ENCODE measurements at regions not wholly inside any gene's neighbourhood (a gene's known extent, or its start where the extent isn't known, plus 50 kb on each side); places are given as distances from the start of the nearest gene placed in this dataset.
"Not testable (repeated sequence)": the region's sequence is repeated elsewhere in the genome, so short reads cannot be mapped to it uniquely, and the experiment has no call there.

- no peak for DNase-seq
These were observed 239.6 kb upstream of the SHH start for GRCh38 chr7:156051884-156052283.

- no peak for DNase-seq
These were observed 238.6 kb upstream of the SHH start for GRCh38 chr7:156050636-156051569.

GRCh38 chr7:156049366-156049765 is 237.1 kb upstream of the SHH start:
- no peak for DNase-seq

GRCh38 chr7:156046031-156046560 is 233.8 kb upstream of the SHH start:
- DNase-seq: no peak

DNA sequence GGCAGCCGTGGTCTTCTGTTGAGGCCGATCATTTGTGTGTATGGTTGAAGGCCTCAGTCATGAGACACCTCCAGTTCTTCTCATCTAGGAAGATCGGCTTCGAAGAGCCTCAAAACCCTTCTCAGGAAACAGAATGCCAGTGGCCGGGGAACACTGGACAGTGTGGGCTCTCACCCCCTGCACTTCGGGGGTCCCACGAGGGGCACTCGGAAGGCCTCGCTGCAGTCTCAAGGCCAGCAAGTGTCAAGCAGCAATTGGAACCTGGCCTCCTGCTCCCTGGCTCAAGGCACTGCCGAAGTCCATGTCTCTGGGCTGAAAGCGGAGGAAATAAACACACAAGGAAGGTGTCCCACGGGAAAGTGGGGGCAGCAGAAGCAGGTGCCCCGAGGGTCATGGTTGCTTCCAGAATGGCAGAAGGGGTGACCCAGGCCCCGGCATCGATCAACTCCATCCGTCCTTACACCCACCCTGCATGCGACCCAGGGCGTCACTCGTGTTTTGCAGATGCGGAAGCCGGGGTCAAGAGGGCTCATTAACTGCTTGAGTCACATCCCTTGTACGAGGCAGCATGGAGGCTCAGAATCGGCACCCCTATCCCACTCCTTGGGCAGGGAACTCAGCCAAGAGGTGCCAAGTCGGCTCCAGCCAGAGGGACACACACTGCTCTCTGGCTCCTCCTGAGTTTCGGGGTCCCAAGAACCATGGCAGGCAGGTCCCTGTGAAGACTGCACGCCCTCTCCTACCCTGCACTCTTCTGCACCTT is 231.3 kb upstream of the SHH start:
- DNase-seq: no peak

DNA sequence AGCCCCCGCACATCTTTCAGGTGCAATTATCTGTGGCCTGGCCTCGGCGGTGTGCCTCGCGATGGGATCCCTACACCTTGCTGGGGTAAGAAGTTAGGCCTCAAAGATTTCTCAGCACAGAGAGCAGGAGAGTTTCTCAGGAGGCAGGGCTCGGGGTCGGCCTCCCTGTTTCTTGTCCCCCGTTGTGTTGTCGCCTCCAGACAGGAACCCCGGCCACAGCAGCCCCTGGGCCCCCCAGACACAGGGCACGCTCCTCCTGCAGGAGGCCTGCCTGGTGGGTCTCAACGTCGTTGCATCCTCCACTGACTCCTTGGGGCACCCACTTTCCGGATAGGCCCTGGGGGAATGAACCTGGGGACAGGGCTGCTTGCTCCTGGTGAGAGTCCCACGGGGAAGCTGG is 229.1 kb upstream of the SHH start:
- DNase-seq: no peak

GRCh38 chr7:156039971-156040677 is 227.9 kb upstream of the SHH start:
- DNase-seq: peak in 1 of 2 experiments; percentile 18

DNA sequence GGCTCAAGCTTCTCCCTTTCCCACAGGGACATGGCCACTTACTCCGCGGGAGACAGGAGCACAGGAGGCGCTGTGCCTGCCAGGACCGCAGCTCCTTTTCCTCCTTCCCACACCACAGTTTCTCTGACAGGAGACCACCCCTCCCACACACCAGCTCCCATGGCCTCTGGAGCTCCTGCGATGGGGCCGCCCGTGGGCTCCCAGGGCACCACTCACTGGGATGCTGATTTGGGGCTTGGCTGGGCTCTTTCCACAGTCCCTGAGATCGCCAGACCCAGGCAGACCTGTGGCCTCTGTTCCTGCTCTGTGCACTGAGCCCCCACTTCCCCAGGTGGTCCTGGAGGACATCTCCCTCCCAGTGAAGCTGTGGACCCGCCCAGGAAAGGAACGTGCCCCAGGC is 226.9 kb upstream of the SHH start:
- DNase-seq: no peak

DNA sequence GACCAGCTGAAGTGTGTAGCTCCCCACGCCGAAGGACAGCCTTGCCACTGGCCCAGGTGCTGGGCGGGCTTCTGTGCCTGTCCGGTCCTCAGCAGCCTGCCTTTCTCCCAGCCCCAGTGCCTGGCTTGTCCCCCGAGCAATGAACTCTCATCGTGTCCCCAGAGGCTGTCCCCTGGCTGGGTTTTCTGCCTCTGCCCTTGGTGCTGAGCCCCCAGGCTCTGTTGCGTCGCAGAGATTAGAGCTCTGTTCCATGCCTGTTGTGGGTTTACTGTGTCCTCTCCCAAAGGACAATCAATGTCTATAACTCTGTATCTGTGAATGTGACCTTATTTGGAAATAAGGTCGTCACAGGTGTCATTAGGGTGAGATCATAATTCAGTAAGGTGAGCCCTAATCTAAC is 226.1 kb upstream of the SHH start:
- DNase-seq: no peak

GRCh38 chr7:156036153-156036552 is 223.9 kb upstream of the SHH start:
- no peak for DNase-seq

DNA sequence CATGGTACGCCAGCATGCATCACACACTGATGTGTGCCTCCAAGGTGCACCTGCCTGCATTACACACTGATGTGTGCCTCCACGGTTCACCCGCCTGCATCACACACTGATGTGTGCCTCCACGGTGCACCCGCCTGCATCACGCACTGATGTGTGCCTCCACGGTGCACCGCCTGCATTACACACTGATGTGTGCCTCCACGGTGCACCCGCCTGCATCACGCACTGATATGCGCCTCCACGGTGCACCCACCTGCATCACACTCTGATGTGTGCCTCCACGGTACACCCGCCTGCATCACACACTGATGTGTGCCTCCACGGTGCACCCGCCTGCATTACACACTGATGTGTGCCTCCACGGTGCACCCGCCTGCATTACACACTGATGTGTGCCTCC is 223.1 kb upstream of the SHH start:
- not testable (repeated sequence) for DNase-seq

- no peak for DNase-seq
These were observed 222.1 kb upstream of the SHH start for GRCh38 chr7:156034397-156034796.

DNA sequence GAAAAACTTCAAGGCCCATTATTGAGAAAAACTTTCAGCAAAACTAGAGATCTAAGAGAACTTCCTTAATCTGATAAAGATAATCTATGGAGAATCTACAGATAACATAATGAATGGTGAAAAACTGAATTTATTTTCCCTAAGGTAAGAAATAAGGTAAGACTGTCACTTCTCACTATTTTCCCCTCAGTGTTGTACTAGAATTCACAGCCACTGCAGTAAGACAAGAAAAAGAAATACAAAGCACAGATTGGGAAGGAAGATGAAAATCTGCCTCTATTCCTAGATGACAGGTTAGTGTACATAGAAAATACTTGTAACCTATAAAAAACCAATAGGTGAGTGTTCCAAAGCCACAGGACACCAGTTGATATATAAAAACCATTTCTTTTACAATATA is 220.7 kb upstream of the SHH start:
- DNase-seq: no peak

DNA sequence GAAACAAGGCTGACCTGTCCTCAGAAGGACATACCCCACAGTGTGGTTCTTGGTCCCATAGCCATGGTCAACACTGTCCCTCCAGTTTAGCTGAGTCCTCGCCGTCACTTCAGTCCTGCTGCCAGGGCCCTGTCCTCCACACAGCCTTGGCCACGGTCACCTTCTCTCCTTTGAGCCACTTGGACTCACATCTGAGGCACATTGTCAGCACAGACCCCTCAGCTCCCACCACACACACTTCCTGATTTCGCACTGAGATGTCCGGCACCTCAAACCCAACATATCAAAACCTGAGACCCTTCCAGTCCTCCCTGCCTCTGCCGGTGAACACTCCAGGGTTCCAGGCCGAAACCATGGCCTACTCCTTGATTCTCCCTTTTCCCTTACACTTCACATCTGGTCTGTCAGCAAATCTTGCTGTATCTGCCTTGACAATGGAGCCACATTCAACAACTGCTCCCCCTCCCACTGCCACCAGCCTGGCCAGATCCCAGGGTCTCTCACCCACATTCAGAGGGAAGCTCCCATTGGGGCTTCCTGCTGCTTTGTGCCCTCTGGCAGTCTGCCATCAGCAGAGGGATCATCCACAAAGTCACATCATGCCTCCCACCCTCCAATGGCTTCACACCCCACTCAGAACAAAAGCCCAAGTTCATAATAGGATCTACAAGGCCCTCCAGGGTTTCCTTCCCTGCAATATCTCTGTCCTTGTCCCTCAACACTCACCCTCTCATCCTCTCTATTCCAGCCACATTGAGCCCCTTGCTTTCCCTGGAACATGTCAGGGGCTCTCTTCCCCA is 219.6 kb upstream of the SHH start:
- no peak for DNase-seq

DNA sequence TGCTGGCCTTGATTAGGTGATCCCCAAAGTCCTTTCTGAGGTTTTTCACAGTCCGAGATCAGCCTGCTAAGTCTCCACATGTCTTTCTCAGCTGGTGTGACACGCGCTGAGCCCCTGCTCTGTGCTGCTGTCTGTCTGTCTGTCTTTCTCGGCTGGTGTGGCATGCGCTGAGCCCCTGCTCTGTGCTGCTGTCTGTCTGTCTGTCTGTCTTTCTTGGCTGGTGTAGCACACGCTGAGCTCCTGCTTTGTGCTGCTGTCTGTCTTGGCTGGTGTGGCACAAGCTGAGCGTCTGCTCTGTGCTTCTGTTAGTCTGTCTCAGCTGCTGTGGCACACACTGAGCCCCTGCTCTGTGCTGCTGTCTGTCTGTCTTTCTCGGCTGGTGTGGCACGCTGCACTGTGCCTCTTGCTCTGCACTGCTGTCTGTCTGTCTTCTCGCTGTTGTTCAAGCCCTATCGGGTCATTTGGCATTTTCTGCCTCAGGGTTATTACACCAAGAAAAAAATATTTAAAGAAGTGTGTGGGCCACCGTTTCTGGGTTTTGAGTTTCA is 217.3 kb upstream of the SHH start:
- no peak for DNase-seq

GRCh38 chr7:156028521-156028920 is 216.3 kb upstream of the SHH start:
- no peak for DNase-seq

DNA sequence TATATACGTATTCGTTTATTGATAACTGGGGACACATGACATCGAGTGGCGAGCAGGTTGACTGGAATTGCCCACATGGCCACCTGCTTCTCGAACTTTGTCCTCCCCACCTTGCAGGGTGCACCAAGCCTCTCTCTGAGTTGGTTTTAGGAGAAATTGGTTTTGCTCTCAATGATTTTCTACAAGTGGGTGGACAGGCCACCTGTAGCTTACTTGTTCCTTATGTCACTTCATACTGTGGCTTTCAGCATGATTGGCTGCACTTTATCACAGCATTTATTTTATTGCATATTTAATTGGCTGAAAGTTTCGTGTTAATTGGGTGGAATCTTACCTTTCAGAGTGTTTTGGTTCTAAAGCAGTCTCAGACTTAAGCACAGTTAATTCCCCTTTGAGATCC is 215.6 kb upstream of the SHH start:
- no peak for DNase-seq

GRCh38 chr7:156026603-156027002 is 214.3 kb upstream of the SHH start:
- DNase-seq: no peak

DNA sequence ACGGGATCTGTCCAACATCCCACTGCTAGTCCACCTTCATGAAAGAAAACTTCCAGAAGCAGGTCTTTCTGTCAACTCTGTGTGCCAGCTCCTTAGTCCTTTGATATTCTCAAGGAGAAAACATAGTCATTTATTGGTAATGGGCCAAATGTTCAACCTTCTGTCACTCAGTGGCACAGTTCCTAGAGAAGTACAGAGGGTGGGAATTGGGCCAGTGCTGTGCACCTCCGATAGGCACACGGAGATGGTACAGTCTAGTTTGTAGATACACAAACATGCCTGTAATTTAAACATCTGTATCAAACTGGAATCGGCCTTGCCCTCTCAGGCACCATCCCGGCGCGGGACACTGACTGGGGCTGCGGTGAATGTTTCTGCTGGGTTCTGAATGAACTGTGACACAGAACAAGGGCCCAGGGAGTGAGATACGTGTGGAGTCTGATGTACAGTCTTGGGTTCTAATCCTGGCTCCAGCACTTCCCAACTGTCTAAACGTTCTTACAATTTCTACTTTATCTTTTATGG is 213.9 kb upstream of the SHH start:
- DNase-seq: no peak

GRCh38 chr7:156025675-156026074 is 213.4 kb upstream of the SHH start:
- DNase-seq: no peak

- DNase-seq: no peak
These were observed 211.9 kb upstream of the SHH start for GRCh38 chr7:156024201-156024600.
